Left colon (tissue), 2 donors: ENCODE measurements at regions not wholly inside any gene's neighbourhood (a gene's known extent, or its start where the extent isn't known, plus 50 kb on each side); places are given as distances from the start of the nearest gene placed in this dataset.

Experiments used
- ATAC-seq: fragments of 200-7000 bp; cut with Tn5 transposase; one replicate; pipeline ENCODE4 v1.9.1; 2020; ENCODE audit warnings: mild to moderate bottlenecking, moderate library complexity
- DNase-seq, 2 donors: peaks; one replicate each; pipeline ENCODE4 v3.0.0-alpha.2; 2020
- intact Hi-C, 2 donors: fragments of 100-400 bp; cut with DNase I in 1 of 2; cut with micrococcal nuclease in 1 of 2; formaldehyde crosslinking; loops; one replicate each; pipeline versions ENCODE4 v1.11.2 to v1.14.0; 2022; cut with DNase I, micrococcal nuclease
- donor health status: DM: no; HTN: no; CAD: no.
- donor health status: DM: yes; HTN: yes; CAD: no.

- DNase-seq: no peak
- ATAC-seq: no peak
- intact Hi-C loops: no loop called here
Observed at GRCh38 chr2:136244536-136244885, 126.6 kb upstream of the CXCR4 start.

GRCh38 chr2:136243638-136244535, 125.9 kb upstream of the CXCR4 start:
- DNase-seq (no peak), ATAC-seq (no peak)
- intact Hi-C loops: no loop called here

- DNase-seq (no peak), ATAC-seq (no peak)
- intact Hi-C loops: no loop called here
Observed at GRCh38 chr2:136242687-136243277, 124.8 kb upstream of the CXCR4 start.

- intact Hi-C loops: no loop called here
- no peak for DNase-seq
- no peak for ATAC-seq
Observed at GRCh38 chr2:136242100-136242499, 124.2 kb upstream of the CXCR4 start.

GRCh38 chr2:136239079-136239685, 121.2 kb upstream of the CXCR4 start:
- ATAC-seq (no peak), DNase-seq (no peak)
- intact Hi-C loops: no loop called here

GRCh38 chr2:136238286-136239078, 120.5 kb upstream of the CXCR4 start:
- intact Hi-C loops: no loop called here
- DNase-seq (peak in 1 of 2 donors; percentile 36), ATAC-seq (peak; percentile 29)

GRCh38 chr2:136236019-136236418, 118.1 kb upstream of the CXCR4 start:
- intact Hi-C loops: no loop called here
- no peak for ATAC-seq
- DNase-seq: no peak

GRCh38 chr2:136235546-136235945, 117.6 kb upstream of the CXCR4 start:
- no peak for DNase-seq

GRCh38 chr2:136234261-136234660, 116.3 kb upstream of the CXCR4 start:
- DNase-seq (no peak), ATAC-seq (no peak)
- intact Hi-C loops: no loop called here

More at GRCh38 chr2:136235546-136235945, 117.6 kb upstream of the CXCR4 start:
- no peak for ATAC-seq
- intact Hi-C loops: no loop called here

- DNase-seq: no peak
- intact Hi-C loops: no loop called here
- no peak for ATAC-seq
Observed at GRCh38 chr2:136233298-136233697, 115.3 kb upstream of the CXCR4 start.

- intact Hi-C loops: no loop called here
Observed at GRCh38 chr2:136232456-136233172, 114.7 kb upstream of the CXCR4 start.

GRCh38 chr2:136230464-136230863, 112.5 kb upstream of the CXCR4 start:
- ATAC-seq: no peak
- no peak for DNase-seq
- intact Hi-C loops: no loop called here

More at GRCh38 chr2:136232456-136233172, 114.7 kb upstream of the CXCR4 start:
- DNase-seq: no peak
- ATAC-seq: no peak

GRCh38 chr2:136226903-136227302, 109.0 kb upstream of the CXCR4 start:
- ATAC-seq (no peak), DNase-seq (no peak)
- intact Hi-C loops: no loop called here

- ATAC-seq: no peak
- intact Hi-C loops: no loop called here
Observed at GRCh38 chr2:136225950-136226835, 108.2 kb upstream of the CXCR4 start.

GRCh38 chr2:136223274-136223673, 105.3 kb upstream of the CXCR4 start:
- no peak for ATAC-seq
- DNase-seq: no peak
- intact Hi-C loops: no loop called here

More at GRCh38 chr2:136225950-136226835, 108.2 kb upstream of the CXCR4 start:
- no peak for DNase-seq

GRCh38 chr2:136222862-136223261, 104.9 kb upstream of the CXCR4 start:
- ATAC-seq: no peak
- intact Hi-C loops: no loop called here
- no peak for DNase-seq

- intact Hi-C loops: no loop called here
- DNase-seq (no peak), ATAC-seq (no peak)
Observed at GRCh38 chr2:136221026-136221425, 103.1 kb upstream of the CXCR4 start.

GRCh38 chr2:136219963-136220362, 102.0 kb upstream of the CXCR4 start:
- ATAC-seq: no peak
- DNase-seq: no peak
- intact Hi-C loops: no loop called here
